Esophagus muscularis mucosa (tissue), 4 donors: ENCODE measurements at regions not wholly inside any gene's neighbourhood (a gene's known extent, or its start where the extent isn't known, plus 50 kb on each side); places are given as distances from the start of the nearest gene placed in this dataset.

Experiments used
- DNase-seq: peaks from one replicate; pipeline ENCODE4 v3.0.0-alpha.2; 2017; ENCODE audit errors: extremely low spot score
- H3K27ac ChIP-seq, 4 donors: fragments of 200-600 bp; sonication (generic); replicated peaks in 1 of 4; 1 replicate in 3 of 4; 2 replicates in 1 of 4; pipeline ENCODE4 v1.5.1; 2016 to 2019; ENCODE audit warnings: mild to moderate bottlenecking in 1 of 4
- H3K27me3 ChIP-seq, 4 donors: fragments of 200-600 bp; sonication (generic); one replicate each; pipeline versions ENCODE4 v1.5.1 to v1.6.0; 2016 to 2019
- H3K36me3 ChIP-seq, 4 donors: fragments of 200-600 bp; sonication (generic); one replicate each; pipeline ENCODE4 v1.5.1; 2016 to 2019
- H3K4me1 ChIP-seq, 4 donors: fragments of 200-600 bp; sonication (generic); one replicate each; pipeline ENCODE4 v1.5.1; 2016 to 2019
- H3K4me3 ChIP-seq, 4 donors: fragments of 200-600 bp; sonication (generic); 1 replicate in 2 of 4; 2 replicates in 2 of 4; pipeline ENCODE4 v1.5.1; 2016 to 2019; ENCODE audit warnings: mild to moderate bottlenecking in 4 of 4, moderate library complexity in 1 of 4
- H3K9me3 ChIP-seq, 4 donors: fragments of 200-600 bp; sonication (generic); 1 replicate in 3 of 4; 2 replicates in 1 of 4; pipeline ENCODE4 v1.5.1; 2016 to 2019
- CTCF ChIP-seq, 3 experiments: fragments of 200-600 bp in 2 of 3; fragments of 450-650 bp in 1 of 3; sonication (generic) in 2 of 3; IDR thresholded peaks; one replicate each; pipeline ENCODE4 v1.5.1; 2017 to 2019; ENCODE audit warnings: antibody characterized with exemption in 3 of 3, mild to moderate bottlenecking in 2 of 3, moderate library complexity in 1 of 3
- EP300 ChIP-seq: sonication (generic); formaldehyde crosslinking; IDR thresholded peaks from one replicate; pipeline ENCODE4 v1.6.1; 2017; ENCODE audit warnings: antibody characterized with exemption
- POLR2A ChIP-seq: fragments of 450-650 bp; IDR thresholded peaks from one replicate; pipeline ENCODE4 v1.6.1; 2017; ENCODE audit warnings: antibody characterized with exemption, moderate library complexity, mild to moderate bottlenecking, low read depth
- POLR2AphosphoS5 ChIP-seq, 2 donors: sonication (generic); formaldehyde crosslinking; IDR thresholded peaks; one replicate each; pipeline ENCODE4 v1.6.1; 2017; ENCODE audit warnings: antibody characterized with exemption in 2 of 2
- WGBS: methylation state at CpG from one replicate; pipeline ENCODE4 v1.1.5; 2018; 5-methylcytosine and 5-hydroxymethylcytosine counted together
- intact Hi-C: fragments of 100-400 bp; cut with DNase I; formaldehyde crosslinking; loops from one replicate; pipeline ENCODE4 v1.15.1; 2023

GRCh38 chr1:59025898-59026426 is 242.1 kb upstream of the JUN start:
- H3K36me3 ChIP-seq, result no peaks in the 10 kb centered on the region
- H3K27ac ChIP-seq, result no peak overlapping the region
- H3K4me3 ChIP-seq, result no peak overlapping the region
- no peak for TF ChIP-seq POLR2AphosphoS5 (IDR thresholded peaks at IDR 0.05)
- no peak for TF ChIP-seq POLR2A
- no peak for TF ChIP-seq CTCF (IDR thresholded peaks at IDR 0.05)
- TF ChIP-seq EP300, result no peak
- DNase-seq, result no peak
- H3K27me3 ChIP-seq, result no peaks in the 10 kb centered on the region
- H3K9me3 ChIP-seq, result no peaks in the 10 kb centered on the region
- peaks cover 0 to 6% (median 2%) of the 10 kb centered on the region in 4 donors for H3K4me1 ChIP-seq
- 66% methylated on average over 4 of the region's 4 CpGs for WGBS
- intact Hi-C loops, result no loop called here

- Histone ChIP-seq H3K36me3 (no peaks in the 10 kb centered on the region), H3K4me1 (peaks cover 0 to 6% (median 2%) of the 10 kb centered on the region in 4 donors), H3K9me3 (no peaks in the 10 kb centered on the region), H3K4me3 (no peak overlapping the region), H3K27ac (no peak overlapping the region), H3K27me3 (no peaks in the 10 kb centered on the region)
- intact Hi-C loops, result no loop called here
- TF ChIP-seq POLR2A, result no peak
- TF ChIP-seq POLR2AphosphoS5 (IDR thresholded peaks at IDR 0.05), result no peak
- TF ChIP-seq EP300, result no peak
- no peak for TF ChIP-seq CTCF (IDR thresholded peaks at IDR 0.05)
- 81% methylated on average over 6 of the region's 6 CpGs for whole genome bisulfite sequencing
- no peak for DNase-seq
Observed at GRCh38 chr1:59026472-59026948, 242.7 kb upstream of the JUN start.

GRCh38 chr1:59027177-59027576 is 243.3 kb upstream of the JUN start:
- H3K4me3 ChIP-seq, result no peak overlapping the region
- TF ChIP-seq EP300 (no peak), CTCF (IDR thresholded peaks at IDR 0.05) (no peak), POLR2A (no peak), POLR2AphosphoS5 (IDR thresholded peaks at IDR 0.05) (no peak)
- 94% methylated on average over 2 of the region's 2 CpGs for WGBS
- peaks cover 0 to 6% (median 2%) of the 10 kb centered on the region in 4 donors for H3K4me1 ChIP-seq
- H3K9me3 ChIP-seq, result no peaks in the 10 kb centered on the region
- H3K27ac ChIP-seq, result no peak overlapping the region
- intact Hi-C loops, result no loop called here
- DNase-seq, result no peak
- no peaks in the 10 kb centered on the region for H3K27me3 ChIP-seq
- no peaks in the 10 kb centered on the region for H3K36me3 ChIP-seq

GRCh38 chr1:59028048-59028447 is 244.2 kb upstream of the JUN start:
- no peaks in the 10 kb centered on the region for H3K9me3 ChIP-seq
- WGBS, result 96% methylated on average over 3 of the region's 3 CpGs
- H3K4me1 ChIP-seq, result peaks cover 0 to 6% (median 2%) of the 10 kb centered on the region in 4 donors
- no peak for TF ChIP-seq CTCF (IDR thresholded peaks at IDR 0.05)
- no peak for TF ChIP-seq POLR2A
- TF ChIP-seq EP300, result no peak
- TF ChIP-seq POLR2AphosphoS5 (IDR thresholded peaks at IDR 0.05), result no peak
- H3K27me3 ChIP-seq, result no peaks in the 10 kb centered on the region
- no peak for DNase-seq
- no peaks in the 10 kb centered on the region for H3K36me3 ChIP-seq
- no peak overlapping the region for H3K4me3 ChIP-seq
- no peak overlapping the region for H3K27ac ChIP-seq
- intact Hi-C loops, result no loop called here
